Sigmoid colon (tissue), 4 donors: ENCODE measurements at regions not wholly inside any gene's neighbourhood (a gene's known extent, or its start where the extent isn't known, plus 50 kb on each side); places are given as distances from the start of the nearest gene placed in this dataset.

Experiments used
- POLR2A ChIP-seq, 2 donors: fragments of 450-650 bp; IDR thresholded peaks; one replicate each; pipeline ENCODE4 v1.6.1; 2016; ENCODE audit warnings: antibody characterized with exemption in 2 of 2, mild to moderate bottlenecking in 2 of 2, moderate library complexity in 2 of 2
- POLR2AphosphoS5 ChIP-seq, 4 donors: sonication (generic); formaldehyde crosslinking; IDR thresholded peaks; one replicate each; pipeline ENCODE4 v1.6.1; 2017; ENCODE audit warnings: antibody characterized with exemption in 4 of 4
- TF ChIP-seq, protein P1 (sequence below), 4 experiments: fragments of 450-650 bp in 3 of 4; fragments of 200-600 bp in 1 of 4; IDR thresholded peaks; one replicate each; pipeline ENCODE4 v1.5.1; 2016 to 2019; ENCODE audit warnings: antibody characterized with exemption in 4 of 4, mild to moderate bottlenecking in 3 of 4, moderate library complexity in 2 of 4

DNA sequence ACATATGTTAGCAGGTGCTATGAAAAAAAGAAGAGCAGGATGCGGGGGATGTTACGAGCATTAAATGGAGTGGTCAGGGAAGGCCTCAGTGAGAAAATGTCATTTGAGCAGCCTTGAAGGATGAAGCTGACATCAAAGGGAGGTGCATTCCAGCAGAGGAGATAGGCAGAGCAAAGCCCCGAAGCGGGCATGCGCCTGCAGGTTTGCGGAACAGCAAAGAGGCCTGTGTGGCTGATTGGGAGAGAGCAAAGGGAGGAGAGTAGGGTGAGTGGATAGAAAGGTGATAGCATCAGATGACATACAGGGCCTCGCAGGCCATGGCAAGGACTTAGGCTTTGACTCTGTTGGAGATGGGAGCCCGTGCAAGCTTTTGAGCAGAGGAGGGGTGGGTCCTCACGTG lies 95.4 kb upstream of the GPR50 start:
- TF ChIP-seq, protein P1, sequence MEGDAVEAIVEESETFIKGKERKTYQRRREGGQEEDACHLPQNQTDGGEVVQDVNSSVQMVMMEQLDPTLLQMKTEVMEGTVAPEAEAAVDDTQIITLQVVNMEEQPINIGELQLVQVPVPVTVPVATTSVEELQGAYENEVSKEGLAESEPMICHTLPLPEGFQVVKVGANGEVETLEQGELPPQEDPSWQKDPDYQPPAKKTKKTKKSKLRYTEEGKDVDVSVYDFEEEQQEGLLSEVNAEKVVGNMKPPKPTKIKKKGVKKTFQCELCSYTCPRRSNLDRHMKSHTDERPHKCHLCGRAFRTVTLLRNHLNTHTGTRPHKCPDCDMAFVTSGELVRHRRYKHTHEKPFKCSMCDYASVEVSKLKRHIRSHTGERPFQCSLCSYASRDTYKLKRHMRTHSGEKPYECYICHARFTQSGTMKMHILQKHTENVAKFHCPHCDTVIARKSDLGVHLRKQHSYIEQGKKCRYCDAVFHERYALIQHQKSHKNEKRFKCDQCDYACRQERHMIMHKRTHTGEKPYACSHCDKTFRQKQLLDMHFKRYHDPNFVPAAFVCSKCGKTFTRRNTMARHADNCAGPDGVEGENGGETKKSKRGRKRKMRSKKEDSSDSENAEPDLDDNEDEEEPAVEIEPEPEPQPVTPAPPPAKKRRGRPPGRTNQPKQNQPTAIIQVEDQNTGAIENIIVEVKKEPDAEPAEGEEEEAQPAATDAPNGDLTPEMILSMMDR (IDR thresholded peaks at IDR 0.05), result no peak
- TF ChIP-seq POLR2A (IDR thresholded peaks at IDR 0.05) (no peak), POLR2AphosphoS5 (IDR thresholded peaks at IDR 0.05) (no peak)
